ENCODE measurements at regions not wholly inside any gene's neighbourhood (a gene's known extent, or its start where the extent isn't known, plus 50 kb on each side); places are given as distances from the start of the nearest gene placed in this dataset.

- H2AFZ ChIP-seq (replicated peaks; ENCODE audit: low read length, poor library complexity), result no peak overlapping the region
- H2BK20ac ChIP-seq (ENCODE audit: low read depth, low read length), result no peak overlapping the region
- H3K27me3 ChIP-seq (ENCODE audit: control insufficient read depth, insufficient read depth, low read length), result no peaks in the 10 kb centered on the region
- peaks cover 6% of the 10 kb centered on the region for H3K9me3 ChIP-seq (ENCODE audit: control insufficient read depth, insufficient read depth, low read length)
- H3K14ac ChIP-seq (replicated peaks; ENCODE audit: low read depth, low read length), result no peak overlapping the region
- POLR2A ChIA-PET (ENCODE audit: unreplicated experiment), result no interaction called here
- H2BK5ac ChIP-seq (ENCODE audit: low read depth, low read length, poor library complexity, severe bottlenecking), result no peak overlapping the region
- no CpG with 5 or more reads among the region's 5 CpGs for WGBS, 2 experiments (ENCODE audit: extremely low coverage in 2 of 2, insufficient read length in 1 of 2)
- H3K4me3 ChIP-seq (ENCODE audit: insufficient read depth, low read depth, low read length), result no peak overlapping the region
- no peak overlapping the region for H3K4ac ChIP-seq (ENCODE audit: low read depth, low read length)
- no peaks in the 10 kb centered on the region for H3K4me1 ChIP-seq (ENCODE audit: control insufficient read depth, insufficient read depth, low read length)
- no peak overlapping the region for H2AK9ac ChIP-seq (replicated peaks; ENCODE audit: low read depth, low read length, poor library complexity)
- no peak for DNase-seq
- H3K9ac ChIP-seq (ENCODE audit: low read depth, low read length), result no peak overlapping the region
- dilution Hi-C loops (cut with HindIII; ENCODE audit: low sequenced_read_pairs, unreplicated experiment), result no loop called here
- H3K9me1 ChIP-seq (ENCODE audit: insufficient read depth, low read length), result no peaks in the 10 kb centered on the region
- TF ChIP-seq MAFK (IDR thresholded peaks at IDR 0.05; ENCODE audit: low read depth, low read length), result no peak
- no peak for TF ChIP-seq FOS (IDR thresholded peaks at IDR 0.05; ENCODE audit: low read depth, low read length)
- no peak for TF ChIP-seq RFX5 (IDR thresholded peaks at IDR 0.05; ENCODE audit: low read depth, low read length)
- no peak for TF ChIP-seq SMC3 (IDR thresholded peaks at IDR 0.05; ENCODE audit: low read depth, low read length)
- TF ChIP-seq CHD1 (IDR thresholded peaks at IDR 0.05; ENCODE audit: low read depth, low read length), result no peak
- no peak for TF ChIP-seq MXI1 (IDR thresholded peaks at IDR 0.05; ENCODE audit: borderline replicate concordance, low read depth, low read length)
- TF ChIP-seq RAD21 (IDR thresholded peaks at IDR 0.05; ENCODE audit: low read length), result no peak
- no peak for TF ChIP-seq POLR2A (IDR thresholded peaks at IDR 0.05; ENCODE audit: low read depth, low read length)
- no peak overlapping the region for H2BK120ac ChIP-seq (ENCODE audit: low read depth, low read length)
- no peaks in the 10 kb centered on the region for H3K79me1 ChIP-seq (ENCODE audit: low read depth in 1 of 2, low read length in 2 of 2)
- no peaks in the 10 kb centered on the region for H3K36me3 ChIP-seq (ENCODE audit: control insufficient read depth, insufficient read depth, low read length)
- no peaks in the 10 kb centered on the region for H4K20me1 ChIP-seq (ENCODE audit: insufficient read depth, low read length)
- H3K23ac ChIP-seq (ENCODE audit: low read depth, low read length), result no peak overlapping the region
- no peak overlapping the region for H3K4me2 ChIP-seq (ENCODE audit: low read depth, low read length)
- BruUV-seq (replicated peaks), result no TSS peak
- intact Hi-C loops (cut with micrococcal nuclease), result no loop called here
- H4K8ac ChIP-seq (ENCODE audit: low read depth in 2 of 2, low read length in 2 of 2), result no peak overlapping the region
- H3K56ac ChIP-seq (ENCODE audit: extremely low read depth, insufficient read depth, low read length), result no peak overlapping the region
- no peak overlapping the region for H4K5ac ChIP-seq (ENCODE audit: low read depth, low read length)
- ATAC-seq (ENCODE audit: low read depth), result no peak
- no peak overlapping the region for H2AK5ac ChIP-seq (ENCODE audit: low read depth, low read length)
- H4K91ac ChIP-seq (ENCODE audit: insufficient read depth, low read depth, low read length), result no peak overlapping the region
- no peak overlapping the region for H2BK15ac ChIP-seq (ENCODE audit: low read depth, low read length)
- in situ Hi-C loops (cut with MboI; ENCODE audit: low sequenced_read_pairs), result no loop called here
- H3K18ac ChIP-seq (ENCODE audit: low read depth, low read length), result no peak overlapping the region
- CTCF ChIA-PET, result no interaction called here
- H3K27ac ChIP-seq (ENCODE audit: insufficient read depth, low read length), result no peak overlapping the region
Measured at GRCh38 chr5:89988129-89988810, 421.3 kb downstream of the CETN3 start.
